Endothelial cell of umbilical vein (primary cell): ENCODE measurements at regions not wholly inside any gene's neighbourhood (a gene's known extent, or its start where the extent isn't known, plus 50 kb on each side); places are given as distances from the start of the nearest gene placed in this dataset.

Source experiments
- BruUV-seq: library from RNA; stranded (reverse); fragments of 400-500 nt; replicated peaks from 2 replicates; lab custom pipeline; 2021; lab: Mats Ljungman, UMichigan
- CTCF ChIA-PET: fragments of 300-600, 350-600 bp; sonication (Branson Sonifier 250); formaldehyde crosslinking; loops from one replicate; lab custom pipeline; 2021; ENCODE audit warnings: antibody characterized with exemption, inconsistent platforms; lab: Charles Lee
- POLR2A ChIA-PET: fragments of 300-600, 350-600 bp; sonication (Branson Sonifier 250); formaldehyde crosslinking; loops from one replicate; lab custom pipeline; 2021; ENCODE audit warnings: antibody characterized with exemption, inconsistent platforms; lab: Charles Lee
- DNase-seq: peaks from one replicate; pipeline ENCODE4 v3.0.0-alpha.2; 2011; ENCODE audit warnings: low read depth, low spot score
- FAIRE-seq: peaks from 2 replicates; lab custom pipeline; 2011; peaks lifted over from hg19 to GRCh38; lab: Jason Lieb, UNC
- H2AFZ ChIP-seq: 2 replicates; pipeline ENCODE4 v1.6.0; 2012; ENCODE audit warnings: low read depth, low read length, control low read depth, inconsistent platforms
- H3K27ac ChIP-seq: 2 replicates; pipeline ENCODE4 v1.5.1; 2011; ENCODE audit warnings: low read depth, mild to moderate bottlenecking, control low read depth, low read length, moderate library complexity; ENCODE audit not compliant: insufficient read depth
- H3K27me3 ChIP-seq, 2 experiments: 2 replicates each; pipeline versions ENCODE4 v1.6.0 to v1.6.1; 2011; ENCODE audit warnings: low read length in 2 of 2, mixed read lengths in 1 of 2; ENCODE audit not compliant: control insufficient read depth in 2 of 2, insufficient read depth in 2 of 2
- H3K36me3 ChIP-seq, 2 experiments: 2 replicates in 1 of 2; 3 replicates in 1 of 2; pipeline ENCODE4 v1.5.1; 2011; ENCODE audit warnings: low read length in 2 of 2, mild to moderate bottlenecking in 1 of 2, moderate library complexity in 1 of 2; ENCODE audit not compliant: control insufficient read depth in 2 of 2, insufficient read depth in 2 of 2; ENCODE audit errors: extremely low read depth in 1 of 2
- H3K4me1 ChIP-seq: 3 replicates; pipeline ENCODE4 v1.5.1; 2011; ENCODE audit warnings: mild to moderate bottlenecking, low read length; ENCODE audit not compliant: control insufficient read depth, insufficient read depth; ENCODE audit errors: extremely low read depth
- H3K4me2 ChIP-seq: 2 replicates; pipeline ENCODE4 v1.6.1; 2011; ENCODE audit warnings: low read length, control low read depth, mixed read lengths; ENCODE audit not compliant: insufficient read depth
- H3K4me3 ChIP-seq, 3 experiments: fragments of 200-600 bp in 1 of 3; sonication (generic), shearing (Covaris generic) in 1 of 3; replicated peaks in 1 of 3; 2 replicates each; pipeline ENCODE4 v1.5.1; 2011 to 2016; ENCODE audit warnings: control low read depth in 3 of 3, low read length in 3 of 3, mild to moderate bottlenecking in 2 of 3, inconsistent platforms in 1 of 3, low read depth in 1 of 3, moderate library complexity in 1 of 3; ENCODE audit not compliant: insufficient read depth in 1 of 3
- H3K79me2 ChIP-seq: 2 replicates; pipeline ENCODE4 v1.6.0; 2012; ENCODE audit warnings: low read length, inconsistent platforms; ENCODE audit not compliant: control insufficient read depth, insufficient read depth
- H3K9ac ChIP-seq: replicated peaks from 2 replicates; pipeline ENCODE3; 2011; ENCODE audit warnings: low read length, control low read depth; ENCODE audit not compliant: insufficient read depth; ENCODE audit errors: extremely low read depth
- H3K9me1 ChIP-seq: replicated peaks from 3 replicates; pipeline ENCODE4 v1.6.0; 2011; ENCODE audit warnings: mild to moderate bottlenecking, low read length; ENCODE audit not compliant: control insufficient read depth, insufficient read depth; ENCODE audit errors: extremely low read depth
- H3K9me3 ChIP-seq: replicated peaks from 2 replicates; pipeline ENCODE4 v1.5.1; 2012; ENCODE audit warnings: low read length, inconsistent platforms; ENCODE audit not compliant: control insufficient read depth, insufficient read depth
- H4K20me1 ChIP-seq: replicated peaks from 2 replicates; pipeline ENCODE3; 2011; ENCODE audit warnings: mild to moderate bottlenecking, low read length; ENCODE audit not compliant: control insufficient read depth, insufficient read depth; ENCODE audit errors: extremely low read depth
- CTCF ChIP-seq, 2 donors: IDR thresholded peaks; 1 replicate in 1 of 2; 2 replicates in 1 of 2; pipeline ENCODE4 v1.5.1; 2011; ENCODE audit warnings: low read length in 2 of 2, mild to moderate bottlenecking in 2 of 2, moderate library complexity in 2 of 2, control low read depth in 1 of 2, inconsistent platforms in 1 of 2, low read depth in 1 of 2; ENCODE audit not compliant: insufficient read depth in 1 of 2; ENCODE audit errors: extremely low read depth in 1 of 2
- FOS ChIP-seq: IDR thresholded peaks from 2 replicates; pipeline ENCODE4 v1.6.1; 2011; ENCODE audit warnings: mild to moderate bottlenecking, low read length, moderate library complexity, borderline replicate concordance; ENCODE audit not compliant: insufficient read depth
- GATA2 ChIP-seq: IDR thresholded peaks from 2 replicates; pipeline ENCODE4 v1.7.0; 2011; ENCODE audit warnings: low read depth, mild to moderate bottlenecking, moderate library complexity, mixed read lengths, low read length; ENCODE audit not compliant: insufficient read length, insufficient read depth
- MAX ChIP-seq: IDR thresholded peaks from 2 replicates; pipeline ENCODE4 v1.6.1; 2011; ENCODE audit not compliant: insufficient read depth, insufficient read length
- POLR2A ChIP-seq: IDR thresholded peaks from 2 replicates; pipeline ENCODE4 v1.6.1; 2012; ENCODE audit warnings: low read depth, mild to moderate bottlenecking, control low read depth, low read length
- dilution Hi-C: fragments of 300-500 bp; cut with MboI; formaldehyde crosslinking; loops from one replicate; pipeline ENCODE4 v1.15.0; 2019; ENCODE audit warnings: low sequenced_read_pairs; ENCODE audit not compliant: extremely low pct_ligation_motif_present
- intact Hi-C: fragments of 100-400 bp; cut with micrococcal nuclease; formaldehyde crosslinking; loops from one replicate; pipeline ENCODE4 v1.10.0; 2022

- BruUV-seq: no TSS peak
- dilution Hi-C loops: no loop called here
Measured at GRCh38 chr13:73593199-73593765, 534.5 kb downstream of the KLF5 start.

More at GRCh38 chr13:73593199-73593765, 534.5 kb downstream of the KLF5 start:
- Histone ChIP-seq H3K36me3 (no peaks in the 10 kb centered on the region), H3K4me3 (no peak overlapping the region), H3K4me1 (no peaks in the 10 kb centered on the region), H3K9me1 (no peaks in the 10 kb centered on the region), H3K79me2 (no peaks in the 10 kb centered on the region), H2AFZ (no peak overlapping the region), H3K9ac (no peak overlapping the region), H3K27ac (no peak overlapping the region), H3K4me2 (no peak overlapping the region), H3K27me3 (no peaks in the 10 kb centered on the region), H4K20me1 (no peaks in the 10 kb centered on the region), H3K9me3 (no peaks in the 10 kb centered on the region)
- FAIRE-seq (no peak), DNase-seq (no peak)
- intact Hi-C loops: no loop called here
- TF ChIP-seq GATA2: no peak
- TF ChIP-seq CTCF (IDR thresholded peaks at IDR 0.05; ENCODE audit: extremely low read depth in 1 of 2, insufficient read depth in 1 of 2, low read depth in 1 of 2, low read length in 2 of 2): no peak
- TF ChIP-seq POLR2A: no peak
- no peak for TF ChIP-seq MAX
- TF ChIP-seq FOS: no peak
- CTCF ChIA-PET: no interaction called here
- POLR2A ChIA-PET: no interaction called here
